ENCODE measurements at regions not wholly inside any gene's neighbourhood (a gene's known extent, or its start where the extent isn't known, plus 50 kb on each side); places are given as distances from the start of the nearest gene placed in this dataset.

DNA sequence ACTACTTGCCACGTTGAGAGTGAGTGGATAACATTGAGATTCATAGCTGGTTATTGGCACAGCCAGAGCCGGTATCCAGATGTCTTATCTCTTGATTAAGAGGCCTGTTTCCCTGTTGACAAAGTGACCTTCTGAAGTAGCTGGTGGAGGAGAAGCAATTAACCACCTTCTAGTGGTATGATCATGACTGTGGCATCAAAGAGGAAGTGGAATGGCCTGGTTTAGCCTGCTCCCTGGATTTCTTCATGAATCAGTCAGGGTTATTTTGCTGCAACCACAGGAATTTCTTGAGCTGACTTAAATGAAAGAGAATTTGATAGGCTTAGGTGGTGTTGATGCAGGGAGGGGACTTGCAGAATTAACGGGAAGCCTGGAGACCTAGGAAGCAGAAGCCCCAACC, 398.3 kb downstream of the MFSD1 start:
- ATAC-seq (no peak), DNase-seq (no peak)
- TF ChIP-seq, protein P1, sequence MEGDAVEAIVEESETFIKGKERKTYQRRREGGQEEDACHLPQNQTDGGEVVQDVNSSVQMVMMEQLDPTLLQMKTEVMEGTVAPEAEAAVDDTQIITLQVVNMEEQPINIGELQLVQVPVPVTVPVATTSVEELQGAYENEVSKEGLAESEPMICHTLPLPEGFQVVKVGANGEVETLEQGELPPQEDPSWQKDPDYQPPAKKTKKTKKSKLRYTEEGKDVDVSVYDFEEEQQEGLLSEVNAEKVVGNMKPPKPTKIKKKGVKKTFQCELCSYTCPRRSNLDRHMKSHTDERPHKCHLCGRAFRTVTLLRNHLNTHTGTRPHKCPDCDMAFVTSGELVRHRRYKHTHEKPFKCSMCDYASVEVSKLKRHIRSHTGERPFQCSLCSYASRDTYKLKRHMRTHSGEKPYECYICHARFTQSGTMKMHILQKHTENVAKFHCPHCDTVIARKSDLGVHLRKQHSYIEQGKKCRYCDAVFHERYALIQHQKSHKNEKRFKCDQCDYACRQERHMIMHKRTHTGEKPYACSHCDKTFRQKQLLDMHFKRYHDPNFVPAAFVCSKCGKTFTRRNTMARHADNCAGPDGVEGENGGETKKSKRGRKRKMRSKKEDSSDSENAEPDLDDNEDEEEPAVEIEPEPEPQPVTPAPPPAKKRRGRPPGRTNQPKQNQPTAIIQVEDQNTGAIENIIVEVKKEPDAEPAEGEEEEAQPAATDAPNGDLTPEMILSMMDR (IDR thresholded peaks at IDR 0.05) = no peak
- H3K27ac ChIP-seq = no peak overlapping the region
- WGBS, 2 donors = 62 to 72% methylated on average over 3 of the region's 3 CpGs
- no peak overlapping the region for H3K4me3 ChIP-seq
- H3K4me1 ChIP-seq = no peaks in the 10 kb centered on the region
- intact Hi-C loops (cut with DNase I) = no loop called here
- peaks cover 0 to 20% (median 7%) of the 10 kb centered on the region in 11 donors for H3K9me3 ChIP-seq
- no peaks in the 10 kb centered on the region for H3K36me3 ChIP-seq
- H3K27me3 ChIP-seq = no peaks in the 10 kb centered on the region

GRCh38 chr3:159208050-159208449, 406.2 kb downstream of the MFSD1 start:
- Histone ChIP-seq H3K36me3 (no peaks in the 10 kb centered on the region), H3K4me1 (no peaks in the 10 kb centered on the region), H3K9me3 (peaks cover 0 to 6% (median 0%) of the 10 kb centered on the region in 11 donors), H3K27ac (no peak overlapping the region), H3K27me3 (no peaks in the 10 kb centered on the region), H3K4me3 (no peak overlapping the region)
- DNase-seq (no peak), ATAC-seq (no peak)
- 56 to 77% methylated on average over 2 of the region's 2 CpGs for WGBS, 2 donors
- TF ChIP-seq, protein P1 (IDR thresholded peaks at IDR 0.05) = no peak
- intact Hi-C loops (cut with DNase I) = no loop called here

DNA sequence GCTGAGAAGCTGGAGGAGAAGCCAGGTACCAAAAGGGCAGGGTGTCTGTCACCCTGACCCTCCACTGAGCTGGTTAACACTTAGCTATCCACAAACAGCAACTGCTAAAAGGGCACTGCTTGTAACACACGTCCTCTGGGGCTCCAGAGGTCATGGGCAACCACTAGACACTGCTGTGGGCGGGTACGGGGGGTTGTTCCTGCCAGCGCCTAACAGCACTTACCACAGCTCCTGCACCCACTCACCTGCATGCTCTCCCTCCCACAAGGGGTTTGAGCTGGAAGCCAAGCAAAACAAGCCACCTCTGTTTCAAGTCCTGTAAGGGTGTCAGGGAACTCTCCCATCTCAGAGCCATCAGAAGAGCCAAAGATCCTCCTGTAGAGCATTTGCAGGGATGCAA, 407.6 kb downstream of the MFSD1 start:
- TF ChIP-seq, protein P1 (IDR thresholded peaks at IDR 0.05) = no peak
- 62 to 71% methylated on average over 4 of the region's 4 CpGs for WGBS, 2 donors
- DNase-seq (no peak), ATAC-seq (no peak)
- Histone ChIP-seq H3K27me3 (no peaks in the 10 kb centered on the region), H3K27ac (no peak overlapping the region), H3K4me3 (no peak overlapping the region), H3K4me1 (no peaks in the 10 kb centered on the region), H3K36me3 (no peaks in the 10 kb centered on the region), H3K9me3 (peaks cover 0 to 6% (median 0%) of the 10 kb centered on the region in 11 donors)
- intact Hi-C loops (cut with DNase I) = no loop called here

- no peak overlapping the region for H3K4me3 ChIP-seq
- peaks cover 0 to 1% (median 0%) of the 10 kb centered on the region in 11 donors for H3K9me3 ChIP-seq
- H3K4me1 ChIP-seq = no peaks in the 10 kb centered on the region
- no peak for ATAC-seq
- TF ChIP-seq, protein P1 (IDR thresholded peaks at IDR 0.05) = no peak
- no peaks in the 10 kb centered on the region for H3K27me3 ChIP-seq
- no peak overlapping the region for H3K27ac ChIP-seq
- DNase-seq = no peak
- intact Hi-C loops (cut with DNase I) = no loop called here
- H3K36me3 ChIP-seq = no peaks in the 10 kb centered on the region
- 81 to 88% methylated on average over 1 of the region's 1 CpG for WGBS, 2 donors
Observed at GRCh38 chr3:159210336-159210735, 408.5 kb downstream of the MFSD1 start.
